ENCODE measurements at regions not wholly inside any gene's neighbourhood (a gene's known extent, or its start where the extent isn't known, plus 50 kb on each side); places are given as distances from the start of the nearest gene placed in this dataset.

DNA sequence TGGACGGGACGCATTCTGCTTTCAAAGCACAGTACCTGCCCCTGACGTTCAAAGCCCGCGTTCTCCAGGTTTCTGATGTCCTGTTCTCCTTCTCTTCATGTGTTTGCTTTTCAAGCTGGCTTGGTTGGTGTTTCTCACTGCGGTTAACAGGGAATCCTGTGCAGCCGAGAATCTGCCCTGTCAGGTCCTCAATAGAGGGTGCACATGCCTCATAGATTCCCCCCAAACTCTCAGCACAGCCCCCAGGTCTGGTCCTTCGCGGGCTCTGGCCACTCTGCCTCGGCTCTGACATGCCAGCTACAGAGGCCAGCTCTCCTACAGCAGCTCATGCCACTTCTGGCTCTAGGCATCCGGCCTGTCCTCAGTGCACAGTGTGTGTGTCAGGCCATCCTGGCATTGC is 1343.8 kb downstream of the TBC1D22A start:
- in situ Hi-C loops (cut with HindIII; ENCODE audit: low pct_unique_long_range_greater_than_20kb, low sequenced_read_pairs): no loop called here
- Histone ChIP-seq H3K4me3 (ENCODE audit: low read depth in 2 of 2, low read length in 2 of 2) (no peak overlapping the region), H3K4me1 (ENCODE audit: control insufficient read depth, insufficient read depth, low read length) (no peaks in the 10 kb centered on the region), H3K36me3 (ENCODE audit: control insufficient read depth, insufficient read depth, low read length) (no peaks in the 10 kb centered on the region), H3K27me3 (ENCODE audit: control insufficient read depth, insufficient read depth, low read length) (no peaks in the 10 kb centered on the region), H3K9me3 (ENCODE audit: control insufficient read depth, insufficient read depth, low read depth, low read length) (no peaks in the 10 kb centered on the region), H3K27ac (ENCODE audit: low read length) (no peak overlapping the region)
- BruUV-seq (replicated peaks): no TSS peak
- DNase-seq (ENCODE audit: low read depth, low spot score) (no peak), ATAC-seq (no peak)
- ChIA-PET POLR2A (no interaction called here), CTCF (no interaction called here)
- intact Hi-C loops (cut with micrococcal nuclease; ENCODE audit: unreplicated experiment): no loop called here
- no peak for TF ChIP-seq TCF7L2 (IDR thresholded peaks at IDR 0.05; ENCODE audit: low read depth, low read length)
- TF ChIP-seq, protein P1, sequence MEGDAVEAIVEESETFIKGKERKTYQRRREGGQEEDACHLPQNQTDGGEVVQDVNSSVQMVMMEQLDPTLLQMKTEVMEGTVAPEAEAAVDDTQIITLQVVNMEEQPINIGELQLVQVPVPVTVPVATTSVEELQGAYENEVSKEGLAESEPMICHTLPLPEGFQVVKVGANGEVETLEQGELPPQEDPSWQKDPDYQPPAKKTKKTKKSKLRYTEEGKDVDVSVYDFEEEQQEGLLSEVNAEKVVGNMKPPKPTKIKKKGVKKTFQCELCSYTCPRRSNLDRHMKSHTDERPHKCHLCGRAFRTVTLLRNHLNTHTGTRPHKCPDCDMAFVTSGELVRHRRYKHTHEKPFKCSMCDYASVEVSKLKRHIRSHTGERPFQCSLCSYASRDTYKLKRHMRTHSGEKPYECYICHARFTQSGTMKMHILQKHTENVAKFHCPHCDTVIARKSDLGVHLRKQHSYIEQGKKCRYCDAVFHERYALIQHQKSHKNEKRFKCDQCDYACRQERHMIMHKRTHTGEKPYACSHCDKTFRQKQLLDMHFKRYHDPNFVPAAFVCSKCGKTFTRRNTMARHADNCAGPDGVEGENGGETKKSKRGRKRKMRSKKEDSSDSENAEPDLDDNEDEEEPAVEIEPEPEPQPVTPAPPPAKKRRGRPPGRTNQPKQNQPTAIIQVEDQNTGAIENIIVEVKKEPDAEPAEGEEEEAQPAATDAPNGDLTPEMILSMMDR (IDR thresholded peaks at IDR 0.05): no peak
- TF ChIP-seq, protein P2, sequence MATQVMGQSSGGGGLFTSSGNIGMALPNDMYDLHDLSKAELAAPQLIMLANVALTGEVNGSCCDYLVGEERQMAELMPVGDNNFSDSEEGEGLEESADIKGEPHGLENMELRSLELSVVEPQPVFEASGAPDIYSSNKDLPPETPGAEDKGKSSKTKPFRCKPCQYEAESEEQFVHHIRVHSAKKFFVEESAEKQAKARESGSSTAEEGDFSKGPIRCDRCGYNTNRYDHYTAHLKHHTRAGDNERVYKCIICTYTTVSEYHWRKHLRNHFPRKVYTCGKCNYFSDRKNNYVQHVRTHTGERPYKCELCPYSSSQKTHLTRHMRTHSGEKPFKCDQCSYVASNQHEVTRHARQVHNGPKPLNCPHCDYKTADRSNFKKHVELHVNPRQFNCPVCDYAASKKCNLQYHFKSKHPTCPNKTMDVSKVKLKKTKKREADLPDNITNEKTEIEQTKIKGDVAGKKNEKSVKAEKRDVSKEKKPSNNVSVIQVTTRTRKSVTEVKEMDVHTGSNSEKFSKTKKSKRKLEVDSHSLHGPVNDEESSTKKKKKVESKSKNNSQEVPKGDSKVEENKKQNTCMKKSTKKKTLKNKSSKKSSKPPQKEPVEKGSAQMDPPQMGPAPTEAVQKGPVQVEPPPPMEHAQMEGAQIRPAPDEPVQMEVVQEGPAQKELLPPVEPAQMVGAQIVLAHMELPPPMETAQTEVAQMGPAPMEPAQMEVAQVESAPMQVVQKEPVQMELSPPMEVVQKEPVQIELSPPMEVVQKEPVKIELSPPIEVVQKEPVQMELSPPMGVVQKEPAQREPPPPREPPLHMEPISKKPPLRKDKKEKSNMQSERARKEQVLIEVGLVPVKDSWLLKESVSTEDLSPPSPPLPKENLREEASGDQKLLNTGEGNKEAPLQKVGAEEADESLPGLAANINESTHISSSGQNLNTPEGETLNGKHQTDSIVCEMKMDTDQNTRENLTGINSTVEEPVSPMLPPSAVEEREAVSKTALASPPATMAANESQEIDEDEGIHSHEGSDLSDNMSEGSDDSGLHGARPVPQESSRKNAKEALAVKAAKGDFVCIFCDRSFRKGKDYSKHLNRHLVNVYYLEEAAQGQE (IDR thresholded peaks at IDR 0.05; ENCODE audit: insufficient read depth in 1 of 2, low read depth in 2 of 2, low read length in 1 of 2): no peak

DNA sequence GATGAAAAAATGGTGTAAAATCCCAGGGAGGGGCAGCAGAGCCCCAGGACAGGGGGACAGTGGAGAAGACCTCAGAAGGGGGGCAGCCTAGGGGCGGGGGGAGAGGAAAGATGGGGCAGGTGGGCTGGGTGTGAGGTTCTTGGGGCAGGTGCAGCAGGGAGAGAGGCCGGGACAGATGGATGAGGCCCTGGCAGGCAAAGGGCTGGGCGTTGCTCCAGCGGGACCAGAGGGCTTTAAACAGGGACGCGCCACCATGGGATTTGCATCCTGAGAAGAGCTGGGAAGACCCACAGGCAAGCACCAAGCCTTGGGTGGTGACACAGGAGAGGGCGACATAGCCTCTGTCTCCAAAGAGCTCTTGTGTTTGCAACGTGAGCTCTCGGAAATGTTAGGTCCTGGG is 1342.8 kb downstream of the TBC1D22A start:
- H3K36me3 ChIP-seq (ENCODE audit: control insufficient read depth, insufficient read depth, low read length): no peaks in the 10 kb centered on the region
- H3K27ac ChIP-seq (ENCODE audit: low read length): no peak overlapping the region
- intact Hi-C loops (cut with micrococcal nuclease; ENCODE audit: unreplicated experiment): no loop called here
- no peaks in the 10 kb centered on the region for H3K27me3 ChIP-seq (ENCODE audit: control insufficient read depth, insufficient read depth, low read length)
- ChIA-PET CTCF (no interaction called here), POLR2A (no interaction called here)
- ATAC-seq (no peak), DNase-seq (ENCODE audit: low read depth, low spot score) (no peak)
- H3K9me3 ChIP-seq (ENCODE audit: control insufficient read depth, insufficient read depth, low read depth, low read length): no peaks in the 10 kb centered on the region
- no peaks in the 10 kb centered on the region for H3K4me1 ChIP-seq (ENCODE audit: control insufficient read depth, insufficient read depth, low read length)
- H3K4me3 ChIP-seq (ENCODE audit: low read depth in 2 of 2, low read length in 2 of 2): no peak overlapping the region
- no TSS peak for BruUV-seq (replicated peaks)
- TF ChIP-seq TCF7L2 (IDR thresholded peaks at IDR 0.05; ENCODE audit: low read depth, low read length) (no peak), SIN3A (IDR thresholded peaks at IDR 0.05; ENCODE audit: borderline replicate concordance, insufficient read depth, low read depth, low read length) (no peak), POLR2AphosphoS5 (IDR thresholded peaks at IDR 0.05; ENCODE audit: low read depth, low read length) (no peak)
- TF ChIP-seq, protein P1 (IDR thresholded peaks at IDR 0.05): no peak
- TF ChIP-seq, protein P2 (IDR thresholded peaks at IDR 0.05; ENCODE audit: insufficient read depth in 1 of 2, low read depth in 2 of 2, low read length in 1 of 2): no peak
- in situ Hi-C loops (cut with HindIII; ENCODE audit: low pct_unique_long_range_greater_than_20kb, low sequenced_read_pairs): no loop called here

Measured in Panc1 (cell line).